ENCODE measurements at regions not wholly inside any gene's neighbourhood (a gene's known extent, or its start where the extent isn't known, plus 50 kb on each side); places are given as distances from the start of the nearest gene placed in this dataset.
A peak's percentile ranks its signal among the peaks of the same experiment; 100 is the strongest.

GRCh38 chr9:115262477-115262876 lies 144.5 kb upstream of the TNC start:
- TF ChIP-seq MAX (IDR thresholded peaks at IDR 0.05): peak; percentile 61
- peak; percentile 75 for TF ChIP-seq FOXM1 (IDR thresholded peaks at IDR 0.05; ENCODE audit: borderline replicate concordance, low read depth)
- TF ChIP-seq EP300 (IDR thresholded peaks at IDR 0.05; ENCODE audit: borderline replicate concordance): peak; percentile 92
- TF ChIP-seq ZBTB7A (IDR thresholded peaks at IDR 0.05; ENCODE audit: low read depth): no peak
- 0 out of 2 replicates have a peak, but pooled peaks have one; percentile 12 for TF ChIP-seq REST (IDR thresholded peaks at IDR 0.05; ENCODE audit: low read depth)
- peak; percentile 98 for TF ChIP-seq TCF12 (IDR thresholded peaks at IDR 0.05; ENCODE audit: low read depth)
- TF ChIP-seq USF1 (IDR thresholded peaks at IDR 0.05): peak; percentile 43
- 0 out of 2 replicates have a peak, but pooled peaks have one; percentile 34 for TF ChIP-seq YY1 (IDR thresholded peaks at IDR 0.05; ENCODE audit: low read depth)
